Astrocyte (in vitro differentiated cells and primary cell): ENCODE measurements at regions not wholly inside any gene's neighbourhood (a gene's known extent, or its start where the extent isn't known, plus 50 kb on each side); places are given as distances from the start of the nearest gene placed in this dataset.

Experiments
- DNase-seq: peaks from one replicate; pipeline ENCODE4 v3.0.0-alpha.2; 2010; ENCODE audit warnings: low read depth
- FAIRE-seq: peaks from 2 replicates; lab custom pipeline; 2011; peaks lifted over from hg19 to GRCh38; lab: Jason Lieb, UNC
- H2AFZ ChIP-seq: 2 replicates; pipeline ENCODE4 v1.6.0; 2012; ENCODE audit warnings: low read depth, low read length, inconsistent platforms
- H3K27ac ChIP-seq: 2 replicates; pipeline ENCODE4 v1.5.1; 2011; ENCODE audit warnings: low read depth, low read length, inconsistent platforms
- H3K27me3 ChIP-seq: 2 replicates; pipeline ENCODE4 v1.6.0; 2011; ENCODE audit warnings: low read length, inconsistent platforms; ENCODE audit not compliant: insufficient read depth
- H3K36me3 ChIP-seq: 2 replicates; pipeline ENCODE4 v1.5.1; 2011; ENCODE audit warnings: low read length, inconsistent platforms; ENCODE audit not compliant: insufficient read depth
- H3K4me1 ChIP-seq: 2 replicates; pipeline ENCODE4 v1.5.1; 2011; ENCODE audit warnings: low read length, inconsistent platforms; ENCODE audit not compliant: insufficient read depth
- H3K4me2 ChIP-seq: 2 replicates; pipeline ENCODE4 v1.6.0; 2012; ENCODE audit warnings: low read length, inconsistent platforms
- H3K4me3 ChIP-seq: 2 replicates; pipeline ENCODE4 v1.5.1; 2011; ENCODE audit warnings: low read depth, mild to moderate bottlenecking, low read length, inconsistent platforms; ENCODE audit not compliant: insufficient read depth
- H3K79me2 ChIP-seq: 2 replicates; pipeline ENCODE4 v1.6.0; 2012; ENCODE audit warnings: mild to moderate bottlenecking, low read length, inconsistent platforms; ENCODE audit not compliant: insufficient read depth
- H3K9ac ChIP-seq: 2 replicates; pipeline ENCODE4 v1.6.0; 2012; ENCODE audit warnings: mild to moderate bottlenecking, low read length, inconsistent platforms
- H3K9me3 ChIP-seq: 2 replicates; pipeline ENCODE4 v1.5.1; 2012; ENCODE audit warnings: low read depth, mild to moderate bottlenecking, low read length, inconsistent platforms; ENCODE audit not compliant: insufficient read depth
- H4K20me1 ChIP-seq: 2 replicates; pipeline ENCODE4 v1.6.0; 2012; ENCODE audit warnings: low read length, inconsistent platforms; ENCODE audit not compliant: insufficient read depth
- H3K27ac Mint-ChIP-seq: one replicate; pipeline ENCODE4 v1.8.0; 2021; ENCODE audit warnings: mild to moderate bottlenecking, mixed read lengths; ENCODE audit not compliant: unreplicated experiment
- H3K27me3 Mint-ChIP-seq: one replicate; pipeline ENCODE4 v1.8.0; 2021; ENCODE audit warnings: low read depth, mixed read lengths; ENCODE audit not compliant: unreplicated experiment
- H3K36me3 Mint-ChIP-seq: one replicate; pipeline ENCODE4 v1.8.0; 2021; ENCODE audit warnings: low read depth, mixed read lengths; ENCODE audit not compliant: unreplicated experiment
- H3K4me1 Mint-ChIP-seq: one replicate; pipeline ENCODE4 v1.8.0; 2021; ENCODE audit warnings: low read depth, mixed read lengths; ENCODE audit not compliant: unreplicated experiment
- H3K4me3 Mint-ChIP-seq: one replicate; pipeline ENCODE4 v1.8.0; 2021; ENCODE audit warnings: mild to moderate bottlenecking, moderate library complexity, mixed read lengths; ENCODE audit not compliant: unreplicated experiment
- H3K9me3 Mint-ChIP-seq: one replicate; pipeline ENCODE4 v1.8.0; 2021; ENCODE audit warnings: mild to moderate bottlenecking, mixed read lengths; ENCODE audit not compliant: unreplicated experiment
- EZH2 ChIP-seq: IDR thresholded peaks from 2 replicates; pipeline ENCODE4 v1.6.1; 2012; ENCODE audit warnings: mild to moderate bottlenecking, low read length, inconsistent platforms; ENCODE audit not compliant: insufficient read depth
- TF ChIP-seq, protein P1 (sequence below): IDR thresholded peaks from 2 replicates; pipeline ENCODE4 v1.5.1; 2011; ENCODE audit warnings: low read depth, mild to moderate bottlenecking, inconsistent platforms, low read length, moderate library complexity; ENCODE audit not compliant: insufficient read depth

DNA sequence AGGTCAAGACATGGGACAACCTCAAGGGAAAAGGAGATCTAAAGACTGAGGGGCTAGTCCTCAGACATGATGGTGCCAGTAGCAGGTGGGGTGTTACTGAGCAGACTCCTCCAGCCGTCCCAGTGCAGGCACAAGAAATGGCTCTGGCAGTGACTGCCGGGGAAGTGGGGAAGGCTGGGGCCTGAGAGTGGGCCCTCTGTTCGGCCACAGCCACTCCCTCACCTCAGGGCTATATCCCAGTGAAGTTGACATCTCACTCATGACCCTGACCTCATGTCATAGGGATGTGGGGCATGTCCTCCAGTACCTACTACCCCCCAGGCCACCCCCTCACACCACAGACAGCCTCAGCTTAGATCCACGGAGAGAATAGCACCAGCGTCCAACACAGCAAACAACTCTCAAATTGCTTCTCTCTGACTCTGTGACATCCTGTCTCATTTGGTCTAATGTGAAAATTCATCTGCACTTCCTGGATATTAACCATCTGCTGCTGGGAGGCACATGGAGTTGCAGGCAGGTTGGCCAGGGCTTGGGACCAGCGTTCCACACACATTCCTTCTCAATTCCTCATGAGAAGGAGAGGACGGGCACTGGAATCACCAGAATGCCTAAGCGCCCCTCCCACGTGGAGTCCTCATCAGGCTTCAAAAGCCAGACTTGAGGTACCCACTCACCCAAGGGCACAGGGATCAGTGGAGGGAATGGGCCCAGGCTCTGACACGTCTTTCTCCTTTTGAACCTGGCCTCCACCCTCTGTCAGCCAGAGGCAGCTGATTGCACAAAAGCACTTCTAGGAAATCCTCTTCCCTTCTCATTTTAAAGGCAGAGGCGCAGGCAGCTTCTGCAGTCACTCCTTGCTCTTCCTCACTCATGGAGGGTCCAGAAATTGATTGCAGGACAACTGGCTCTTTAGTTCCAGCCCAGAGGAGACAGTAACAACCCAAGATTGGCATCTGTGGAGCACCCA lies 163.6 kb upstream of the CST7 start:
- Histone ChIP-seq H3K9me3 (no peaks in the 10 kb centered on the region), H3K4me2 (peak overlapping the region; percentile 47), H3K27ac (peak overlapping the region; percentile 48), H3K27me3 (no peaks in the 10 kb centered on the region), H3K79me2 (no peaks in the 10 kb centered on the region), H2AFZ (no peak overlapping the region), H4K20me1 (no peaks in the 10 kb centered on the region), H3K9ac (peak overlapping the region; percentile 2), H3K4me3 (no peak overlapping the region), H3K36me3 (no peaks in the 10 kb centered on the region), H3K4me1 (peaks cover 21% of the 10 kb centered on the region)
- peak overlapping the region; percentile 30 for H3K27ac Mint-ChIP-seq
- no peak overlapping the region for H3K4me3 Mint-ChIP-seq
- H3K4me1 Mint-ChIP-seq, result peaks cover 10% of the 10 kb centered on the region
- peaks cover 20% of the 10 kb centered on the region for H3K27me3 Mint-ChIP-seq
- FAIRE-seq, result peak; percentile 79
- peak; percentile 83 for DNase-seq
- no peak for TF ChIP-seq EZH2
- TF ChIP-seq, protein P1, sequence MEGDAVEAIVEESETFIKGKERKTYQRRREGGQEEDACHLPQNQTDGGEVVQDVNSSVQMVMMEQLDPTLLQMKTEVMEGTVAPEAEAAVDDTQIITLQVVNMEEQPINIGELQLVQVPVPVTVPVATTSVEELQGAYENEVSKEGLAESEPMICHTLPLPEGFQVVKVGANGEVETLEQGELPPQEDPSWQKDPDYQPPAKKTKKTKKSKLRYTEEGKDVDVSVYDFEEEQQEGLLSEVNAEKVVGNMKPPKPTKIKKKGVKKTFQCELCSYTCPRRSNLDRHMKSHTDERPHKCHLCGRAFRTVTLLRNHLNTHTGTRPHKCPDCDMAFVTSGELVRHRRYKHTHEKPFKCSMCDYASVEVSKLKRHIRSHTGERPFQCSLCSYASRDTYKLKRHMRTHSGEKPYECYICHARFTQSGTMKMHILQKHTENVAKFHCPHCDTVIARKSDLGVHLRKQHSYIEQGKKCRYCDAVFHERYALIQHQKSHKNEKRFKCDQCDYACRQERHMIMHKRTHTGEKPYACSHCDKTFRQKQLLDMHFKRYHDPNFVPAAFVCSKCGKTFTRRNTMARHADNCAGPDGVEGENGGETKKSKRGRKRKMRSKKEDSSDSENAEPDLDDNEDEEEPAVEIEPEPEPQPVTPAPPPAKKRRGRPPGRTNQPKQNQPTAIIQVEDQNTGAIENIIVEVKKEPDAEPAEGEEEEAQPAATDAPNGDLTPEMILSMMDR, result no peak
- H3K9me3 Mint-ChIP-seq, result peaks cover 2% of the 10 kb centered on the region
- H3K36me3 Mint-ChIP-seq, result no peaks in the 10 kb centered on the region

DNA sequence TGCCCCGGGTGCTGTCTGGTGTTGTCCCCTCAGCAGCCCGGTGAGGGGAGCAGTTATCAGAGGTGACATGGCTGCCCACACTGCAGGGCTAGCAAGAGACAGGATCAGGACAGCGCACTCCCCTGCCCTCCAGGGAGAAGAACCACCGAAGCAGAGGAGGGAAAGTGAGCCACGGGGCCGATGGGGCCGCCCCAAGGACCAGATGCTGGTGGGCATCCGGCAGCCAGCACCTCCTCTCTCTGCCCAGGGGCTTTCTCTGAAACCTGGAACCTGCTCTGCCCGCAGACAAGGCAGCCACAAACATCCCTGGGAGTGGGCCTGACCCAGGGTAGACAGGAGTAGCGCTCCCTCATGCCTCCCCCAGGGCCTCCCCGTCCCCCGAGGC lies 163.0 kb upstream of the CST7 start:
- H3K79me2 ChIP-seq, result no peaks in the 10 kb centered on the region
- H3K27ac ChIP-seq, result no peak overlapping the region
- H4K20me1 ChIP-seq, result no peaks in the 10 kb centered on the region
- no peak for FAIRE-seq
- no peak overlapping the region for H3K9ac ChIP-seq
- H3K9me3 Mint-ChIP-seq, result peaks cover 2% of the 10 kb centered on the region
- no peaks in the 10 kb centered on the region for H3K36me3 Mint-ChIP-seq
- H3K27ac Mint-ChIP-seq, result no peak overlapping the region
- H2AFZ ChIP-seq, result no peak overlapping the region
- DNase-seq, result no peak
- no peak overlapping the region for H3K4me3 Mint-ChIP-seq
- H3K4me1 ChIP-seq, result peaks cover 21% of the 10 kb centered on the region
- H3K4me2 ChIP-seq, result no peak overlapping the region
- no peak for TF ChIP-seq EZH2
- TF ChIP-seq, protein P1, result no peak
- H3K4me3 ChIP-seq, result no peak overlapping the region
- peaks cover 10% of the 10 kb centered on the region for H3K4me1 Mint-ChIP-seq
- no peaks in the 10 kb centered on the region for H3K27me3 ChIP-seq
- H3K36me3 ChIP-seq, result no peaks in the 10 kb centered on the region
- no peaks in the 10 kb centered on the region for H3K9me3 ChIP-seq
- peaks cover 21% of the 10 kb centered on the region for H3K27me3 Mint-ChIP-seq

DNA sequence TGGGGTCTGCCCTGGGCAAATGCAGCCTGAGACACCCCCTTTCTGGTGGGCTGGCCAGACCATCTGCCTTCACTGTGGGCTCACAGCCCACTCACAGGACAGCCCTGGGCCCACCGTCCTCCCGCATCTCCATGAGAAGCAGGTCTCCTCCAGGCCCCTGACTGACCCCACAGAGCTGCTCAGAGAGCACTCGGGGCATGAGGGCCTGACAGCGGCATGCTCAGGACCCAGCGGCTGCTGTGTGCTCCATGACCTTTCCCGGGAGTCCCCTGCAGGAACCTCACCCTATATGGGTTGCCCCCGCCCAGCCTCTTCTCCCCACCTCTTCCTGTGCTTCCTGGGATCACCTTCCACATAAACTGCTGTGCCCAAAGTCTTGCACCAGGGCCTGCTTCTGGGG lies 162.4 kb upstream of the CST7 start:
- Histone ChIP-seq H2AFZ (no peak overlapping the region), H3K36me3 (no peaks in the 10 kb centered on the region), H4K20me1 (no peaks in the 10 kb centered on the region), H3K27ac (no peak overlapping the region), H3K9me3 (no peaks in the 10 kb centered on the region), H3K79me2 (no peaks in the 10 kb centered on the region), H3K27me3 (no peaks in the 10 kb centered on the region), H3K4me1 (peaks cover 21% of the 10 kb centered on the region), H3K4me2 (no peak overlapping the region), H3K4me3 (no peak overlapping the region), H3K9ac (no peak overlapping the region)
- no peak for FAIRE-seq
- TF ChIP-seq, protein P1, result no peak
- Mint-ChIP-seq H3K27me3 (peaks cover 22% of the 10 kb centered on the region), H3K9me3 (peaks cover 2% of the 10 kb centered on the region), H3K27ac (peak overlapping the region; percentile 53), H3K4me3 (no peak overlapping the region), H3K4me1 (peaks cover 10% of the 10 kb centered on the region), H3K36me3 (no peaks in the 10 kb centered on the region)
- no peak for DNase-seq
